Fibroblast of lung (primary cell): ENCODE measurements at regions not wholly inside any gene's neighbourhood (a gene's known extent, or its start where the extent isn't known, plus 50 kb on each side); places are given as distances from the start of the nearest gene placed in this dataset.

Source experiments
- EZH2 ChIP-seq: IDR thresholded peaks from 2 replicates; pipeline ENCODE4 v1.5.1; 2012; ENCODE audit warnings: low read length, control low read depth, mild to moderate bottlenecking; ENCODE audit errors: missing control alignments
- TF ChIP-seq, protein P1 (sequence below), 2 donors: IDR thresholded peaks in 1 of 2; conservative IDR thresholded peaks in 1 of 2; 1 replicate in 1 of 2; 2 replicates in 1 of 2; pipeline ENCODE4 v1.5.1; 2011 to 2012; ENCODE audit warnings: low read length in 2 of 2, control low read depth in 1 of 2, inconsistent platforms in 1 of 2, low read depth in 1 of 2, mild to moderate bottlenecking in 1 of 2

DNA sequence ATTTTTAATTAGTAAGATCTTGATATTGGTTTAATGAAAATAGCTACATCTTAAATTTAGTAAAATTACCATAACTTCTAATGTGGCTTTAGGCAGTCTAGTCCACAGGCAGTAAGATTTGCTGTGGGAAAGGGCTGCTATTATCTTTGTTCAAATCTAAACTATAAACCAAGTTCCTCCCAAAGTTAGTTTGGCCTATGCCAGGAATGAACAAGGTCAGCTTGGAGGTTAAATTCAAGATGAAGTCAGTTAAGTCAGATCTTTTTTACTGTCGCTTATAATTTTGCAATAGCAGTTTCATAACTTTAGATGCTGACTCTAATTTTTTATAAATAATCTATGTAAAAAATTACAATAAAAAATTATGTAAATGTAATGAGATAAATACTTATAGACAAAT, 1016.9 kb upstream of the ALCAM start:
- TF ChIP-seq, protein P1, sequence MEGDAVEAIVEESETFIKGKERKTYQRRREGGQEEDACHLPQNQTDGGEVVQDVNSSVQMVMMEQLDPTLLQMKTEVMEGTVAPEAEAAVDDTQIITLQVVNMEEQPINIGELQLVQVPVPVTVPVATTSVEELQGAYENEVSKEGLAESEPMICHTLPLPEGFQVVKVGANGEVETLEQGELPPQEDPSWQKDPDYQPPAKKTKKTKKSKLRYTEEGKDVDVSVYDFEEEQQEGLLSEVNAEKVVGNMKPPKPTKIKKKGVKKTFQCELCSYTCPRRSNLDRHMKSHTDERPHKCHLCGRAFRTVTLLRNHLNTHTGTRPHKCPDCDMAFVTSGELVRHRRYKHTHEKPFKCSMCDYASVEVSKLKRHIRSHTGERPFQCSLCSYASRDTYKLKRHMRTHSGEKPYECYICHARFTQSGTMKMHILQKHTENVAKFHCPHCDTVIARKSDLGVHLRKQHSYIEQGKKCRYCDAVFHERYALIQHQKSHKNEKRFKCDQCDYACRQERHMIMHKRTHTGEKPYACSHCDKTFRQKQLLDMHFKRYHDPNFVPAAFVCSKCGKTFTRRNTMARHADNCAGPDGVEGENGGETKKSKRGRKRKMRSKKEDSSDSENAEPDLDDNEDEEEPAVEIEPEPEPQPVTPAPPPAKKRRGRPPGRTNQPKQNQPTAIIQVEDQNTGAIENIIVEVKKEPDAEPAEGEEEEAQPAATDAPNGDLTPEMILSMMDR (conservative IDR thresholded peaks at IDR 0.05 in 1 of 2, IDR thresholded peaks at IDR 0.05 in 1 of 2; ENCODE audit: low read depth in 1 of 2, low read length in 2 of 2), result no peak
- no peak for TF ChIP-seq EZH2
